ENCODE measurements at regions not wholly inside any gene's neighbourhood (a gene's known extent, or its start where the extent isn't known, plus 50 kb on each side); places are given as distances from the start of the nearest gene placed in this dataset.

DNA sequence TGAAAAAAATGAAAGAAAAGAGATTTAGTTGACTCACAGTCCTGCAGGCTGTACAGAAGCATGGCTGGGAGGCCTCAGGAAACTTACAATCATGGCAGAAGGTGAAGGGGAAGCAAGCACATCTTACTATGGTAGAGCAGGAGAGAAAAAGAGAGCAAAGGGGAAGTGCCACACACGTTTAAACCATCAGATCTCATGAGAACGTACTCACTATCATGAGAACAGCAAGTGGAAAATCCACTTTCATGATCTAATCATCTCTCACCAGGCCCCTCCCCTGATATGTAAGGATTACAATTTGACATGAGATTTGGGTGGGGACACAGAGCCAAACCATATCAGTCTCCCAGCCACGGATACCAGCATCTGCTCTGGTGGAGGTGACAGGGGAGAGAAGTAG is 50.8 kb upstream of the CPOX start:
- TF ChIP-seq GATA3 (IDR thresholded peaks at IDR 0.05; ENCODE audit: low read depth, low read length) (no peak), GATA2 (IDR thresholded peaks at IDR 0.05; ENCODE audit: low read depth, low read length) (no peak)

DNA sequence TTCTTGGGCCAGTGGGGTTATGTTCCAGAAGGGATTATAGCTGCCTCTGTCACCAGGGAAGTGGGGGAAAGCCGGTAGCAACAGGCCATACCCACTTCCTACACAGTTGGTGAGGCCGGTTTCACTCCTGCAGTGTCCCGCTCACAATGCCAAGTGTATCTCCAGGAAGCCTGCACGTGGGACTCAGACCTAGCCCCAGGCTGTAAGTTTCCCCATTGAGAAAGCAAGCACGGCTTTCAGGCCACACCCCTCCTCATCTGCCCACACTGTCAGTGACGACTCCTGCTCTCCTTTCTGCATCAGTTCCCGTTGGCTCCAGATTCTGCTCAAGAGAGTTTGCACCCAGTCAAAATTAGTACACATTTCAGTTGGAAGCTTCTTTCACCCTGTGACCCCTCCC is 51.6 kb upstream of the CPOX start:
- TF ChIP-seq GATA3 (IDR thresholded peaks at IDR 0.05; ENCODE audit: low read depth, low read length) (no peak), GATA2 (IDR thresholded peaks at IDR 0.05; ENCODE audit: low read depth, low read length) (no peak)

GRCh38 chr3:98646680-98647079 is 53.3 kb upstream of the CPOX start:
- TF ChIP-seq GATA3 (IDR thresholded peaks at IDR 0.05; ENCODE audit: low read depth, low read length) = no peak
- no peak for TF ChIP-seq GATA2 (IDR thresholded peaks at IDR 0.05; ENCODE audit: low read depth, low read length)

DNA sequence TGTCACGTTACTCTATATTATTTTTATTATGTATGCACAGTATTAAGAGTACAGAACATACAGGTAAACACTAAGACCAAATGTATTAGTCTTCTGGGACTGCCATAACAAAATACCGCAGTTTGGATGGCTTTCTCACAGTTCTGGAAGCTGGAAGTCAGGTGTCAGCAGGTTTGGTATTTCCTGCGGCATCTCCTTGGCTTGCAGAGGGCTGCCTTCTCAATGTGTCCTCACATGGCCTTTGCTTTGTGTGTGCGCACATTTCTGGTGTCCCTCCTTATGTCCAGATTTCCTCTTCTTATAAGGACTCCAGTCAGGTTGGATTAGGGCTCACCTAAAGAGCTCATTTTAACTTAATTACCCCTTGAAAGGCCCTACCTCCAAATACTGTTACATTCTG is 53.8 kb upstream of the CPOX start:
- TF ChIP-seq GATA3 (IDR thresholded peaks at IDR 0.05; ENCODE audit: low read depth, low read length) (no peak), GATA2 (IDR thresholded peaks at IDR 0.05; ENCODE audit: low read depth, low read length) (no peak)

- no peak for TF ChIP-seq GATA2 (IDR thresholded peaks at IDR 0.05; ENCODE audit: low read depth, low read length)
- TF ChIP-seq GATA3 (IDR thresholded peaks at IDR 0.05; ENCODE audit: low read depth, low read length) = no peak
These were observed 57.8 kb upstream of the CPOX start for GRCh38 chr3:98650971-98651779.

DNA sequence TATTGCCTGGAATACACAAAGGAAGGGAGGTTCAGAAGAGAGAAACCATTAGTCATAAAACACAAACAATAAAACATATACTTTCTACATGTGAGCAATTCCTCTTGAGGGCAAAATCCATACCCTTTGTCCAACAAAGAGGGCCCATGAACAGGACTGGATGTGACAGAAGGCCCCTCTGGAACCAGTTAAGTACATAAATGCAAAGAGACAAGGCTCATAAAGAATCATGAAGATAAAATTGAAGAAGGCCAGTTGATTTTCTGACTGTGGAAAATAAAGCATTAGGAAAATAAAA is 58.3 kb upstream of the CPOX start:
- TF ChIP-seq GATA2 (IDR thresholded peaks at IDR 0.05; ENCODE audit: low read depth, low read length) (no peak), GATA3 (IDR thresholded peaks at IDR 0.05; ENCODE audit: low read depth, low read length) (no peak)

GRCh38 chr3:98655666-98656065 is 62.3 kb upstream of the CPOX start:
- TF ChIP-seq GATA2 (IDR thresholded peaks at IDR 0.05; ENCODE audit: low read depth, low read length) (no peak), GATA3 (IDR thresholded peaks at IDR 0.05; ENCODE audit: low read depth, low read length) (no peak)

DNA sequence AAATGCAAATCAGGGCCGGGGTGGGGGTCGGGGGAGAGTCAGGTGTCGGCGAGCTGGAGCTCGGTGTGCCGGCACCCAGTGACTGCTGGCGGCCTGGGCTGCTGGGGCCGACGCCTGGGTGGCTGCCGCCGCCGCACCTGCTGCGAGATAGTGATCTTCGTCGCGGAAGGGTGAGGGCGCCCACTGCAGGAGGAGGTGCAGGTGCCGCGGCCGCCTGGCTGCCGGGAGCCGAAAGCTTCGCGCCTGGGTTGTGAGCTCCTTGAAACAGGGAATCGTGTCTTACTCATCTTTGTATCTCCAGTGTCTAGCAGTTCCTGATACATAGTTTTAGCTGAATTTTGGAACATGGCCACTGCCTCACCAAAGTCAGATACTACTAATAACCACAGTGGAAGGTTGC is 64.0 kb upstream of the CPOX start:
- TF ChIP-seq GATA2 (IDR thresholded peaks at IDR 0.05; ENCODE audit: low read depth, low read length) (no peak), GATA3 (IDR thresholded peaks at IDR 0.05; ENCODE audit: low read depth, low read length) (no peak)

DNA sequence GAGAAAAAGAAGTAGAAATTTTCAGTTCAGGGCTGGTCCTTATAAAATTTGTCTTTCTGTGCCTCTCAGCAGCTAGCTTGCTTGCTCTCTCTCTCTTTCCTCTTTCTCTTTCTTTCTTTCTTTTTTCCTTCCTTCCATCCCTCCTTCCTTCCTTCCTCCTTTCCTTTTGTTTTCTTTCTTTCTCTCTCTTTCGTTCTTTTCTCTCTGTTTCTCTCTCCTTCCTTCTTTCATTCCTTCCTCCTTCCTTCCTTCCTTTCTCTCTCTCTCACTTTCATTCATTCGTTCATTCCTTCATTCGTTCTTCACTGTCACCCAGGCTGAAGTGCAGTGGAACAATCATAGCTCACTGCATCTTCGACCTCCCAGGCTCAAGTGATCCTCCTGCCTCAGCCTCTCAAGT is 69.3 kb upstream of the CPOX start:
- TF ChIP-seq GATA3 (IDR thresholded peaks at IDR 0.05; ENCODE audit: low read depth, low read length) (no peak), GATA2 (IDR thresholded peaks at IDR 0.05; ENCODE audit: low read depth, low read length) (no peak)

DNA sequence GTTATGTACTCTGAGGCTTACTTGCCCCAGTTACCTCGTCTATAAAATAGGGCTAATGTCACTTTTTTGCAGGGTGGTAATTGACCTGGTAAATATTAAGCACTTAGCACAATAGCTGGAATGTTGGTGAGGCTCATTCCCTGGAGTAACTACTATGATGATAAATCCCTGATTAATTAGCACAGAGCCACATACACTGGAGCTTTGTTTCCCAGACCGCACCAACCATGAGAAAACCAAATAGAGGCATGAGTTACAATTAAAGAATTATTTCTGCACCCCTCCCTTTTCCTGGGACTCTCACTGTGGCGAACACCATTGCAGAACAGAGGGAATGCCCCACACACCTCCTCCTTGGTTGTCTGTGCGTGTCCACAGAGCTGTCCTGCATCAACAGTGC is 76.6 kb upstream of the CPOX start:
- TF ChIP-seq GATA2 (IDR thresholded peaks at IDR 0.05; ENCODE audit: low read depth, low read length) (no peak), GATA3 (IDR thresholded peaks at IDR 0.05; ENCODE audit: low read depth, low read length) (no peak)

- TF ChIP-seq GATA3 (IDR thresholded peaks at IDR 0.05; ENCODE audit: low read depth, low read length) (no peak), GATA2 (IDR thresholded peaks at IDR 0.05; ENCODE audit: low read depth, low read length) (no peak)
These were observed 83.2 kb upstream of the ST3GAL6 start for GRCh38 chr3:98679986-98680385.

- TF ChIP-seq GATA2 (IDR thresholded peaks at IDR 0.05; ENCODE audit: low read depth, low read length) = no peak
- no peak for TF ChIP-seq GATA3 (IDR thresholded peaks at IDR 0.05; ENCODE audit: low read depth, low read length)
These were observed 82.4 kb upstream of the ST3GAL6 start for GRCh38 chr3:98680723-98681122.

- TF ChIP-seq GATA3 (IDR thresholded peaks at IDR 0.05; ENCODE audit: low read depth, low read length) (no peak), GATA2 (IDR thresholded peaks at IDR 0.05; ENCODE audit: low read depth, low read length) (no peak)
These were observed 81.7 kb upstream of the ST3GAL6 start for GRCh38 chr3:98681486-98681885.

DNA sequence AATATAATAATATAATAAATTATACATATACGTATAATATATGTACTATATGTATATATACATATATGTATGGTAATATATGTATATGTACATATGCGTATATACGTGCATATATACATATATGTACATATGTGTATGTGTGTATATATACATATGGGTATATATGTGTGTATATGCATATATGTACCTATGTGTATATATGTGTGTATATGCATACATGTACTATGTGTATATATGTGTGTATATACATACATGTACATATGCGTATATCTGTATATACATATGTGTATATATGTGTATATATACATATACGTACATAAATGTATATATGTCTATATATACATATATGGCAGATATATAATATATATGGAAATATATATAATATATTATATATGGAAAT is 74.8 kb upstream of the ST3GAL6 start:
- TF ChIP-seq GATA3 (IDR thresholded peaks at IDR 0.05; ENCODE audit: low read depth, low read length) (no peak), GATA2 (IDR thresholded peaks at IDR 0.05; ENCODE audit: low read depth, low read length) (no peak)

GRCh38 chr3:98690876-98691275 is 72.3 kb upstream of the ST3GAL6 start:
- TF ChIP-seq GATA3 (IDR thresholded peaks at IDR 0.05; ENCODE audit: low read depth, low read length) (no peak), GATA2 (IDR thresholded peaks at IDR 0.05; ENCODE audit: low read depth, low read length) (no peak)

- TF ChIP-seq GATA3 (IDR thresholded peaks at IDR 0.05; ENCODE audit: low read depth, low read length) (no peak), GATA2 (IDR thresholded peaks at IDR 0.05; ENCODE audit: low read depth, low read length) (no peak)
These were observed 71.2 kb upstream of the ST3GAL6 start for GRCh38 chr3:98691897-98692296.

Measured in SH-SY5Y (cell line).